Jurkat, Clone E6-1 (cell line): ENCODE measurements at regions not wholly inside any gene's neighbourhood (a gene's known extent, or its start where the extent isn't known, plus 50 kb on each side); places are given as distances from the start of the nearest gene placed in this dataset.

Experiments
- DNase-seq: peaks from one replicate; pipeline ENCODE4 v3.0.0-alpha.2; 2011; ENCODE audit warnings: low read depth, low spot score
- H3K4me3 ChIP-seq: 2 replicates; pipeline ENCODE4 v1.5.1; 2011; ENCODE audit warnings: mild to moderate bottlenecking, low read length, control low read depth, moderate library complexity

- no peak for DNase-seq
- no peak overlapping the region for H3K4me3 ChIP-seq
Observed at GRCh38 chr3:40593351-40593750, 68.6 kb downstream of the ZNF621 start.

- DNase-seq: no peak
- H3K4me3 ChIP-seq: no peak overlapping the region
Observed at GRCh38 chr3:40597441-40597840, 72.7 kb downstream of the ZNF621 start.

- DNase-seq: no peak
- H3K4me3 ChIP-seq: no peak overlapping the region
Observed at GRCh38 chr3:40598338-40598737, 73.6 kb downstream of the ZNF621 start.

GRCh38 chr3:40598962-40599361, 74.2 kb downstream of the ZNF621 start:
- no peak overlapping the region for H3K4me3 ChIP-seq
- DNase-seq: no peak

GRCh38 chr3:40602778-40603385, 78.1 kb downstream of the ZNF621 start:
- no peak for DNase-seq
- H3K4me3 ChIP-seq: no peak overlapping the region

- no peak for DNase-seq
- H3K4me3 ChIP-seq: no peak overlapping the region
Observed at GRCh38 chr3:40605960-40606359, 81.2 kb downstream of the ZNF621 start.

GRCh38 chr3:40608091-40608490, 83.3 kb downstream of the ZNF621 start:
- no peak overlapping the region for H3K4me3 ChIP-seq
- no peak for DNase-seq

GRCh38 chr3:40613306-40613705, 88.5 kb downstream of the ZNF621 start:
- no peak overlapping the region for H3K4me3 ChIP-seq
- no peak for DNase-seq

GRCh38 chr3:40615110-40615915, 90.6 kb downstream of the ZNF621 start:
- no peak for DNase-seq
- H3K4me3 ChIP-seq: no peak overlapping the region

GRCh38 chr3:40615918-40616819, 91.4 kb downstream of the ZNF621 start:
- DNase-seq: no peak
- H3K4me3 ChIP-seq: no peak overlapping the region

- no peak overlapping the region for H3K4me3 ChIP-seq
- DNase-seq: no peak
Observed at GRCh38 chr3:40617084-40617483, 92.3 kb downstream of the ZNF621 start.

- no peak for DNase-seq
- no peak overlapping the region for H3K4me3 ChIP-seq
Observed at GRCh38 chr3:40618158-40618557, 93.4 kb downstream of the ZNF621 start.

GRCh38 chr3:40620151-40620550, 95.4 kb downstream of the ZNF621 start:
- DNase-seq: no peak
- H3K4me3 ChIP-seq: no peak overlapping the region

- DNase-seq: no peak
- no peak overlapping the region for H3K4me3 ChIP-seq
Observed at GRCh38 chr3:40621252-40621651, 96.5 kb downstream of the ZNF621 start.

GRCh38 chr3:40623567-40623966, 98.8 kb downstream of the ZNF621 start:
- peak; percentile 61 for DNase-seq
- no peak overlapping the region for H3K4me3 ChIP-seq

- H3K4me3 ChIP-seq: no peak overlapping the region
- DNase-seq: no peak
Observed at GRCh38 chr3:40624189-40624769, 99.5 kb downstream of the ZNF621 start.

- DNase-seq: no peak
- H3K4me3 ChIP-seq: no peak overlapping the region
Observed at GRCh38 chr3:40627095-40627494, 102.3 kb downstream of the ZNF621 start.

GRCh38 chr3:40628984-40629383, 104.2 kb downstream of the ZNF621 start:
- no peak for DNase-seq
- no peak overlapping the region for H3K4me3 ChIP-seq

GRCh38 chr3:40631341-40631995, 106.7 kb downstream of the ZNF621 start:
- no peak for DNase-seq
- no peak overlapping the region for H3K4me3 ChIP-seq
